ENCODE measurements at regions not wholly inside any gene's neighbourhood (a gene's known extent, or its start where the extent isn't known, plus 50 kb on each side); places are given as distances from the start of the nearest gene placed in this dataset.

DNA sequence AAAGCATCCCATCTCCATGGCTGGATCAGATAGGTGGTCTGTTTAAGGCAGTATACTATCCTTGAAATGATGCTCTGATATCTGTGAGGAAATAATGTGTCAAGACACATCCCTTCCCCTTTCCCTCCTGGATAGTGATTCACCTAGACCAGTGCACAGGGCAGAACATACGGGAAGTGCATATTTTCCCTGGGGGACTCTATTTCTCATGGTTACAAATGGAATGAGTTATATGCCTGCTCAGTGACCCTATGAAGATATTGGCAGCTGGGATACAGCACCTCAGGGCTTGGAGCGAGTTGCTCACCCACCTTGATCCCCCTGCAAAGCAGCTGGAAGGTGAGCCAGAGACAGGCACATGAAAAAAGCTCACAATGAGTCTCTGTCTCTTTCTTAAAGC lies 67.5 kb upstream of the PRL start:
- TF ChIP-seq, protein P1, sequence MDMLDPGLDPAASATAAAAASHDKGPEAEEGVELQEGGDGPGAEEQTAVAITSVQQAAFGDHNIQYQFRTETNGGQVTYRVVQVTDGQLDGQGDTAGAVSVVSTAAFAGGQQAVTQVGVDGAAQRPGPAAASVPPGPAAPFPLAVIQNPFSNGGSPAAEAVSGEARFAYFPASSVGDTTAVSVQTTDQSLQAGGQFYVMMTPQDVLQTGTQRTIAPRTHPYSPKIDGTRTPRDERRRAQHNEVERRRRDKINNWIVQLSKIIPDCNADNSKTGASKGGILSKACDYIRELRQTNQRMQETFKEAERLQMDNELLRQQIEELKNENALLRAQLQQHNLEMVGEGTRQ (IDR thresholded peaks at IDR 0.05), result no peak
- TF ChIP-seq FOSL2 (IDR thresholded peaks at IDR 0.05) (no peak), FOSL2 (CRISPR knock-in tag; IDR thresholded peaks at IDR 0.05) (no peak), CEBPB (IDR thresholded peaks at IDR 0.05) (no peak), HOXA7 (CRISPR knock-in tag; IDR thresholded peaks at IDR 0.05) (no peak), POLR2A (IDR thresholded peaks at IDR 0.05; ENCODE audit: low read length) (no peak), MYC (IDR thresholded peaks at IDR 0.05; ENCODE audit: borderline replicate concordance, low read length) (no peak), RAD21 (conservative IDR thresholded peaks at IDR 0.05 in 1 of 2, IDR thresholded peaks at IDR 0.05 in 1 of 2) (no peak), BHLHE40 (IDR thresholded peaks at IDR 0.05; ENCODE audit: low read depth, low read length) (no peak), MAFK (IDR thresholded peaks at IDR 0.05; ENCODE audit: partially characterized antibody) (no peak), PHF8 (IDR thresholded peaks at IDR 0.05; ENCODE audit: borderline replicate concordance, low read depth) (no peak), SMC3 (IDR thresholded peaks at IDR 0.05) (no peak)
- TF ChIP-seq, protein P2, sequence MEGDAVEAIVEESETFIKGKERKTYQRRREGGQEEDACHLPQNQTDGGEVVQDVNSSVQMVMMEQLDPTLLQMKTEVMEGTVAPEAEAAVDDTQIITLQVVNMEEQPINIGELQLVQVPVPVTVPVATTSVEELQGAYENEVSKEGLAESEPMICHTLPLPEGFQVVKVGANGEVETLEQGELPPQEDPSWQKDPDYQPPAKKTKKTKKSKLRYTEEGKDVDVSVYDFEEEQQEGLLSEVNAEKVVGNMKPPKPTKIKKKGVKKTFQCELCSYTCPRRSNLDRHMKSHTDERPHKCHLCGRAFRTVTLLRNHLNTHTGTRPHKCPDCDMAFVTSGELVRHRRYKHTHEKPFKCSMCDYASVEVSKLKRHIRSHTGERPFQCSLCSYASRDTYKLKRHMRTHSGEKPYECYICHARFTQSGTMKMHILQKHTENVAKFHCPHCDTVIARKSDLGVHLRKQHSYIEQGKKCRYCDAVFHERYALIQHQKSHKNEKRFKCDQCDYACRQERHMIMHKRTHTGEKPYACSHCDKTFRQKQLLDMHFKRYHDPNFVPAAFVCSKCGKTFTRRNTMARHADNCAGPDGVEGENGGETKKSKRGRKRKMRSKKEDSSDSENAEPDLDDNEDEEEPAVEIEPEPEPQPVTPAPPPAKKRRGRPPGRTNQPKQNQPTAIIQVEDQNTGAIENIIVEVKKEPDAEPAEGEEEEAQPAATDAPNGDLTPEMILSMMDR (IDR thresholded peaks at IDR 0.05), result no peak
- TF ChIP-seq, protein P3, sequence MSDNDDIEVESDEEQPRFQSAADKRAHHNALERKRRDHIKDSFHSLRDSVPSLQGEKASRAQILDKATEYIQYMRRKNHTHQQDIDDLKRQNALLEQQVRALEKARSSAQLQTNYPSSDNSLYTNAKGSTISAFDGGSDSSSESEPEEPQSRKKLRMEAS (IDR thresholded peaks at IDR 0.05), result no peak
